HG03354 (cell line): ENCODE measurements at regions not wholly inside any gene's neighbourhood (a gene's known extent, or its start where the extent isn't known, plus 50 kb on each side); places are given as distances from the start of the nearest gene placed in this dataset.

ENCODE experiments used
- ATAC-seq: cut with Tn5 transposase; IDR thresholded peaks from one replicate; pipeline ENCODE4 v1.9.1; 2021; ENCODE audit warnings: mild to moderate bottlenecking; ENCODE audit not compliant: unreplicated experiment, poor library complexity, severe bottlenecking

GRCh38 chr6:92047860-92048259 is 1371.5 kb downstream of the EPHA7 start:
- ATAC-seq = no peak

DNA sequence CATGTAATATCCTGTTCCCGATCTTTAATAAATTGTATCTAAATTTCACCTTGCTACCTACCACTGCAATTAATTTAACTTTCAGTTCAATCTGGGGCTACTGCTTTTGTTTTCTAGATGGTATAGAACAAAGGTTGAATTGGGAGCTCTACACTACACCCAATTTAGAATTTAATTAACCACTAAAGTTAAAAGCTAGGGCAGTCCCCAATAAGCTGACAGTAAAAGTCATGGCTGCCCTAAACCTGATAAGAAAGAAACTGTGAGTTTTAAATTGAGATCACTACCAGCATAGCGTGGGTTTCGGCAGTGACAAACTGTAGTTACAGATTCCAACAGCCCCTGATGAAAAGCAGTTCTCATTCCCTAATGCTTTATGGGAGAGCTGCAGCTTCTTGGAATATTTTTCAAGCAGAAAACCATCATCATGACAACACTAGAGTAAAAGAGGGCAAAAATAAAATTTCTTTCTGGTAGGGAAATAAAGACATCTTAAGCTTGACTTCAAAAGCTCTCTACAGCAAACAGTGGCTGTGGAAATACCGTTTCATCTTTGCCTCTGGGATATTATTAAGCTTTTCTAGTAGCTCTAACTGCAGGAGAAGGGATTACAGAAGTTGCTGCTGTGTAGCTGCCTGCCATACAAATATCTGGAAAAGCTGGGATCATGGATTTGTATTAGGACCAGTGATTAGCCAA is 1372.1 kb downstream of the EPHA7 start:
- ATAC-seq = no peak

DNA sequence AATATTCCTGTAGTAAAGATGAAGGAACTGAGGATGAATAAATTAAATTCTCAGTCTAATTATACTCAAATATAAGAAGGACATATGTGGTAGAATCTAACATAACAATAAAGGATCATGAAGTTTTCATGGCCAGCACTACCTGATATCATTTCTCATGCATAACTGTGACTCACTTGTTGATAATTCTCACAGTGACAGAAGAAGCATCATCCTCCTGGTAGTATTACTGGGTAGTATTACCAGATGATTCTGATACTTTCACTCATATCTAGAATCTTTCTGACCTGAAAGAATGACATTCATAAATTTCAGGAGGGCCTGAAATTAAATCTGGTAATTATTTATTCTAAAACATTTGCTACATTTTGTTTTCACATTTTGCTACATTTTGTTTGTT is 1375.0 kb downstream of the EPHA7 start:
- no peak for ATAC-seq

DNA sequence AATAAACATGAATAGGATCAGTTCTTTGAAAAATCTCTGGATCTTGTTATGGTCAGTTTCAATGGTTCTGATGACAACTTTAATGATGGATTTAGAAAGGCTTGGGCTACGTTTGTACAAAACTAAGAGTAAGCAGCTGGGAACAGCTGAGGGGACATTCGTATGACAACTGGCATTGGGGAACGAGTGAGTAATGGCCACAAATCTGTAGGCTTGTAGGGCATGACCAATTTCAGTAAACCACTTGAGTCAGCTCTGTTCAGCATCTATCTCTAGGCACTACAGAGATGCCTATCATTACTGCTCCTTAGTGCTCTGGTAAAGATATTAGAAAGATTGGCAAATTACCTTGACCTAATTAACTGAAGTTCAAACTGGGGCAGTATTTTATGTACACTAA is 1375.6 kb downstream of the EPHA7 start:
- no peak for ATAC-seq

- ATAC-seq = no peak
Observed at GRCh38 chr6:92026878-92027277, 1392.5 kb downstream of the EPHA7 start.

GRCh38 chr6:92024881-92025280 is 1394.5 kb downstream of the EPHA7 start:
- ATAC-seq = no peak

DNA sequence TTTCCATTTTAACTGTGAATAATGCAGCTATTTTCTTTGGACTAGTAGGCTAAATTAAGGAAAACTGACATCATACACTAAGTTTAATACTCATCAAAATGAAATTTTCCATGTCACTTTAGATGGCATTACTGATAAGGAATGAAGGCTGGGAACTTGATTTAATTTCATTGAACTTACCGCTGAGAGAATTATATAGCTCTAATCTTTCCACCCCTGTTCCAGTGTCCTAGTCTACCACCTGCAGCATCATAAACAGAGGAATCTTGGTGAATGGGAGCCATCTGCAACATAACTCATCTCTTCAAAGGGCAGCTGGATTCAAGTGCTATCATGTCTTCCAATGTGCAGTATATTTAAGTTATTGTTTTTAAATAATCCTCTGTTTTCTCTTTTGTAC is 1395.2 kb downstream of the EPHA7 start:
- no peak for ATAC-seq

- ATAC-seq = no peak
Observed at GRCh38 chr6:92023410-92023966, 1395.9 kb downstream of the EPHA7 start.

DNA sequence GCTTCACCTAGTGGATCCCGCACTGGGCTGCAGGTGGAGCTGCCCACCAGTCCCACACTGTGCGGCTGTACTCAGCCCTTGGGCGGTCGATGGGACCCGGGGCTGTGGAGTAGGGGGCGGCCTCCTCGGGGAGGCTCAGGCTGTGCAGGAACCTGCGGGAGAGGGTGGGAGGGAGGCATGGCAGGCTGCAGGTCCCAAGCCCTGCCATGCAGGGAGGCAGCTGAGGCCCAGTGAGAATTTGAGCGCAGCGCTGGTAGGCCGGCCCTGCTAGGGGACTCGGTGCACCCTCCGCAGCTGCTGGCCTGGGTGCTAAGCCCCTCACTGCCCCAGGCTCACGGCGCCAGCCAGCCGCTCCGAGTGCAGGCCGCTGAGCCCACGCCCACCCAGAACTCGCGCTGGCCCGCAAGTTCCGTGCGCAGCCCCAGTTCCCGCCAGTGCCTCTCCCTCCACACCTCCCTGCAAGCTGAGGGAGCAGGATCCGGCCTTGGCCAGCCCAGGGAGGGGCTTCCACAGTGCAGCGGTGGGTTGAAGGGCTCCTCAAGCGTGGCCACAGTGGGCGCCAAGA is 1407.6 kb downstream of the EPHA7 start:
- ATAC-seq = no peak

DNA sequence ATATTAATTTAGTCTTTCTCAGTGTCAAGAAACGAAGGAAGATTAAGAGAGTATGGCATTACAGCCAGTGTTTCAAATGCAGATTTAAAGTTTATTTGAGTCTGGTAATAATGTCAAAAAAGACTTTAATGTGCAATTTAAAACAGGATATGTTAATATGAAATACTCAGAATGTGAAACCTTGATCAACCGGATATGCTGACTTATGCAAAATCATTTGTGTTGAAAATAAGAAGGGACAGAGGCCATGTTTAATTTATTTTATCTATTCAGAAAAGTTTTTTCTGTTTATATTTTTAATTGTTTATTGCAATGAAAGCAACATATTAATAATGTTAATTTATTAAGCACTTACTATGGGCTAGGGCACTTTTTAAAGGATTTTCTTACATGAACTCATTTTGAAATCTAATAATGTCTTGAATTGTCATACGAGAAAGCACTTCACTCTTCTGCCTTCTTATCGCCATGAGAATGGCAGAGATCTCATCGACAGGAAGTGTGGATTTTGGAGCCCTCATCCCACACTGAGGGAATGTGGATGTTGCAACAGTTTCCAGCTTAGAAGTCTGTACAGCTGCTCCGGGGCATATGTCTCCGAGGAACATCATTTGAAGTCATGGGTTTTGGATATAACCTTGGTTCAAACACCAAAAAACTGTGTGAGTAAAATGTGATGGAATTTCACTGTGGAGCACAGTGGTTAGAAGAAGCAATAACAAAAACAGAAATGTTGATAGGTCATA is 1410.4 kb downstream of the EPHA7 start:
- ATAC-seq = no peak

GRCh38 chr6:92000112-92000511 is 1413.2 kb upstream of the MAP3K7 start:
- ATAC-seq = no peak

- ATAC-seq = no peak
Observed at GRCh38 chr6:91994787-91995186, 1407.9 kb upstream of the MAP3K7 start.

GRCh38 chr6:91982559-91982958 is 1395.7 kb upstream of the MAP3K7 start:
- ATAC-seq = no peak

DNA sequence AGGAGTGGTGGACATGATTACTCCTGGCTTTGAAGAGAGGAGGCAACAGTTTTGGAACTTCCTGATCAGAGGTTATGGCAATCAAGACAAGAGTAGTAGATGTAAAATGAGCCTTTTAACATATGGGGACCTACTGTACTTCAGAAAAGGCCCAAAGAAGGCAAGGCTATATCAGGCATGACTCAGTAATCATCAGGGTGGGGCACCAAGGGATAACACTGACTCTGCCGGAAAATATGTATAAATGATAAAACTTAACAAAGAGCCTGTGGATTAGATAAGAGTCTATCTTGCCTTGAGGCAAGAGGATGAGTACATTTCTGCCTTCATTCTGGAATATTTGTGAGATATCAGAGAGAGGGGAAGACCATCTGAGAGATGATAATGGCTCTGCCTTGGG is 1389.9 kb upstream of the MAP3K7 start:
- no peak for ATAC-seq

DNA sequence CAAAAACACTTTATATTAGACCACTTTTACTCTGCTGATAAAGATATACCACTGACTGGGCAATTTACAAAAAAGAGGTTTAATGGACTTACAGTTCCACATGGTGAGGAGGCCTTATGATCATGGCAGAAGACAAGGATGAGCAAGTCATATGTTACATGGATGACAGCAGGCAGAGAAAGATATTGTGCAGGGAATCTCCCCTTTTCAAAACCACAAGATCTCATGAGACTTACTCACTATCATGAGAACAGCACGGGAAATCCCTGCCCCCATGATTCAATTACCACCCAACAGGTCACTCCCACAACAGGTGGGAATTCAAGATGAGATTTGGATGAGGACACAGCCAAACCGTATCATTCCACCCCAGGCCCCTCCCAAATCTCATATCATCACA is 1383.8 kb upstream of the MAP3K7 start:
- no peak for ATAC-seq

GRCh38 chr6:91965872-91966271 is 1379.0 kb upstream of the MAP3K7 start:
- ATAC-seq = no peak

GRCh38 chr6:91961671-91962070 is 1374.8 kb upstream of the MAP3K7 start:
- ATAC-seq = no peak

- no peak for ATAC-seq
Observed at GRCh38 chr6:91961236-91961635, 1374.4 kb upstream of the MAP3K7 start.

GRCh38 chr6:91941838-91942237 is 1355.0 kb upstream of the MAP3K7 start:
- ATAC-seq = no peak

DNA sequence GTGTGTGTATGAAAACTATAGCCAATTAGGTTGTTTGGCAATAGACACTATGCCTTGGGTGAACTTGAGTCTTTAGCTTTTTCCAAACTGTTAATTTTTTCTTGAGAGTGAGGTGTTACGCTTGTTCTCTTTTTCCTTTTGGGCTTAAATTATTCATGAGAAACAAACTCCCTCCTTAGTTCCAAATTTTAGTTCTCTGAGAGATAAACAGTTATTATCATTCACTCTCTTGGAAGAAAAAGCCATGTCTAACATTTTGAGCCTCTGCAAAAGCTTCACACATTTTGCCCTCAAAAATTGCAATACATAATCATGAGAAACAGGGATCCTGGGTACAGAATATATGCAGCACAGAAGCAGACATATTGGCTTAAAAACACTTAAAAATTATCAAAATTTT is 1353.9 kb upstream of the MAP3K7 start:
- no peak for ATAC-seq

DNA sequence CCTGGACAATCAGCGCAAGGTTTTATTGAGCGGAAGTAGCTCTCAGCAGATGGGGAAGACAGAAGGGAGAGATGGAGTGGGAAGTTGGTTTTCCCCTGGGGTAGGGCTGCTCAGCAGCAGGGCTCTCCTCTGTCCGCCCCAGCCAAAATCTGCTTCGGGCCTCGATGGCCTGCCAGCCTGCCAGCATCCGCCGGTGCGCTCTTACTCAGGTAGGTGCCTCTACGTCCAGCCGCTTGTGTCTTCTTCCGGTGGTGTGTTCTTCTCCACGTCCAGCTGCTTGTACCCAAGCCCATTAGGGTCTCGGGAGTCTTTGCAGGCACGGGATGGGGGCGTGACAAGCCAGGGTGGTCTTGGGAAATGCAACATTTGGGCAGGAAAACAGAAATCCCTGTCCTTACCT is 1340.0 kb upstream of the MAP3K7 start:
- ATAC-seq = no peak
